Mesendoderm (in vitro differentiated cells): ENCODE measurements at regions not wholly inside any gene's neighbourhood (a gene's known extent, or its start where the extent isn't known, plus 50 kb on each side); places are given as distances from the start of the nearest gene placed in this dataset.
A peak's percentile ranks its signal among the peaks of the same experiment; 100 is the strongest.

ENCODE experiments used
- DNase-seq: peaks from one replicate; pipeline ENCODE4 v3.0.0; 2013
- H2AK5ac ChIP-seq: 2 replicates; pipeline ENCODE4 v1.6.1; 2013; ENCODE audit warnings: low read length, inconsistent platforms
- H2BK120ac ChIP-seq: 2 replicates; pipeline ENCODE4 v1.6.1; 2013; ENCODE audit warnings: low read depth, mild to moderate bottlenecking, low read length, moderate library complexity, mixed read lengths
- H2BK15ac ChIP-seq: replicated peaks from 2 replicates; pipeline ENCODE4 v1.6.1; 2013; ENCODE audit warnings: low read depth, mild to moderate bottlenecking, moderate library complexity
- H2BK5ac ChIP-seq: 2 replicates; pipeline ENCODE4 v1.6.1; 2013; ENCODE audit warnings: low read length, inconsistent platforms
- H3K18ac ChIP-seq: 2 replicates; pipeline ENCODE4 v1.6.1; 2013; ENCODE audit warnings: mild to moderate bottlenecking, low read length, mixed read lengths
- H3K23ac ChIP-seq: one replicate; pipeline ENCODE4 v1.6.1; 2013; ENCODE audit warnings: low read length
- H3K27ac ChIP-seq: 2 replicates; pipeline ENCODE4 v1.5.1; 2013; ENCODE audit warnings: low read depth, mild to moderate bottlenecking, inconsistent platforms, low read length, moderate library complexity
- H3K27me3 ChIP-seq: 2 replicates; pipeline ENCODE4 v1.6.1; 2013; ENCODE audit warnings: low read length, control low read depth, mild to moderate bottlenecking, inconsistent platforms; ENCODE audit not compliant: insufficient read depth, poor library complexity
- H3K36me3 ChIP-seq: 2 replicates; pipeline ENCODE4 v1.6.1; 2013; ENCODE audit warnings: low read length, inconsistent platforms; ENCODE audit not compliant: control insufficient read depth, insufficient read depth
- H3K4ac ChIP-seq: one replicate; pipeline ENCODE4 v1.6.1; 2013; ENCODE audit warnings: low read depth, mild to moderate bottlenecking, low read length, moderate library complexity
- H3K4me1 ChIP-seq: 2 replicates; pipeline ENCODE4 v1.6.1; 2013; ENCODE audit warnings: low read depth, low read length, inconsistent platforms; ENCODE audit not compliant: control insufficient read depth
- H3K4me2 ChIP-seq: 2 replicates; pipeline ENCODE4 v1.6.1; 2013; ENCODE audit warnings: low read length
- H3K4me3 ChIP-seq: 2 replicates; pipeline ENCODE4 v1.5.1; 2013; ENCODE audit warnings: mild to moderate bottlenecking, low read length
- H3K56ac ChIP-seq: one replicate; pipeline ENCODE4 v1.6.1; 2013; ENCODE audit warnings: low read length
- H3K79me1 ChIP-seq: 2 replicates; pipeline ENCODE4 v1.6.1; 2013; ENCODE audit warnings: low read length, inconsistent platforms
- H3K79me2 ChIP-seq: 2 replicates; pipeline ENCODE4 v1.6.1; 2013; ENCODE audit warnings: mild to moderate bottlenecking, low read length; ENCODE audit not compliant: control insufficient read depth, insufficient read depth
- H3K9ac ChIP-seq: 2 replicates; pipeline ENCODE4 v1.6.1; 2013; ENCODE audit warnings: low read length, inconsistent platforms
- H4K5ac ChIP-seq: one replicate; pipeline ENCODE4 v1.6.1; 2013; ENCODE audit warnings: low read length
- H4K8ac ChIP-seq: one replicate; pipeline ENCODE4 v1.6.1; 2013; ENCODE audit warnings: low read depth, mild to moderate bottlenecking, control low read depth, low read length, moderate library complexity
- WGBS: extraction: QIAGEN DNeasy Blood & Tissue Kit; methylation state at CpG from one replicate; pipeline ENCODE4 v1.1.7; 2013; ENCODE audit warnings: low lambda C conversion rate, missing lambda C conversion rate; ENCODE audit not compliant: insufficient coverage; ENCODE audit errors: extremely low coverage; 5-methylcytosine and 5-hydroxymethylcytosine counted together

DNA sequence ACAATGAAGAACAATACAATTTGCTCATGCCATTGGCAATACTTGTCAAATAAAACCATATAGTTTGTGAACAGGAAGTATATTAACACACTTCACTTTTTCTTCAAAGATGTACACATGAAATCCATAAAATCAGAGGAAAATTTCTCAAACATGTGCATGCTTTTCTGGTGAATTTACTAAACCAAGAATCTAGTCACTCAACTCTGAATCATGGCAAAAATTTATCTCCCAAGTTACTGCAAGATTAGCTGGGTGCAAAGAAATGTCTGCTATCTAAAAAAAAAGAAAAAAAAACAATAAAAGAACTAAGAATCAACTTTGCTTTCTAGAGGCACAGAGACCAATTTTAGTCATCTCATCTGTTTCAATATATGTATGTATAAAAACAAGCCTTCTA lies 419.2 kb downstream of the NR4A2 start:
- Histone ChIP-seq H3K4me2 (no peak overlapping the region), H3K79me2 (no peaks in the 10 kb centered on the region), H2BK120ac (no peak overlapping the region), H3K56ac (no peak overlapping the region), H3K27me3 (no peaks in the 10 kb centered on the region), H4K5ac (no peak overlapping the region), H3K4me3 (no peak overlapping the region), H2BK15ac (no peak overlapping the region), H3K27ac (no peak overlapping the region), H3K36me3 (no peaks in the 10 kb centered on the region), H3K9ac (no peak overlapping the region), H2BK5ac (no peak overlapping the region), H3K23ac (no peak overlapping the region), H3K4me1 (no peaks in the 10 kb centered on the region), H3K79me1 (no peaks in the 10 kb centered on the region), H3K4ac (no peak overlapping the region), H3K18ac (no peak overlapping the region), H4K8ac (no peak overlapping the region), H2AK5ac (no peak overlapping the region)
- DNase-seq: no peak

DNA sequence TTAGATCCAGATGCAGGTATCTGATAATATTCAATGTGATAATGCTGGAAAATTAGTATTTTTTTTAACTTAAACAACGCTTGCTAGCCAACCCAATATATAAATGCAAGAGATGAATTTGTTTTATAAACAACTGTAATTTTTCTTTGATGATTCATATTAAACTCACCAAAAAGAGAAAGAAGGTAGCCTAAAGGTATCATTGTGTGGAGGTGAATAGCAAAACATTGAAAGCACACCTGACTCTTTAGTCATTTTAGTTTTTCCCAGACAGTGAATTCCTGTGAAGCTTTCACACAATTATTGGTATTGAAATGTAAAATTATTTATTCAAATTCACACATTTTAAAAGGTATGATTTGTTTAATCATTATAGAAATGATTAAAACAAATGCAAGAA lies 424.0 kb downstream of the NR4A2 start:
- H3K4me1 ChIP-seq: no peaks in the 10 kb centered on the region
- no peak overlapping the region for H3K56ac ChIP-seq
- no peaks in the 10 kb centered on the region for H3K79me1 ChIP-seq
- no peak overlapping the region for H3K4me2 ChIP-seq
- no peak overlapping the region for H3K18ac ChIP-seq
- H3K79me2 ChIP-seq: no peaks in the 10 kb centered on the region
- H4K5ac ChIP-seq: no peak overlapping the region
- no peak overlapping the region for H2AK5ac ChIP-seq
- H2BK120ac ChIP-seq: no peak overlapping the region
- H2BK15ac ChIP-seq: no peak overlapping the region
- DNase-seq: no peak
- no peak overlapping the region for H3K4ac ChIP-seq
- no peak overlapping the region for H3K23ac ChIP-seq
- H3K36me3 ChIP-seq: no peaks in the 10 kb centered on the region
- H3K9ac ChIP-seq: no peak overlapping the region
- H4K8ac ChIP-seq: no peak overlapping the region
- H3K4me3 ChIP-seq: no peak overlapping the region
- WGBS: no CpG with 5 or more reads among the region's 1 CpG
- H3K27me3 ChIP-seq: no peaks in the 10 kb centered on the region
- no peak overlapping the region for H3K27ac ChIP-seq
- no peak overlapping the region for H2BK5ac ChIP-seq

DNA sequence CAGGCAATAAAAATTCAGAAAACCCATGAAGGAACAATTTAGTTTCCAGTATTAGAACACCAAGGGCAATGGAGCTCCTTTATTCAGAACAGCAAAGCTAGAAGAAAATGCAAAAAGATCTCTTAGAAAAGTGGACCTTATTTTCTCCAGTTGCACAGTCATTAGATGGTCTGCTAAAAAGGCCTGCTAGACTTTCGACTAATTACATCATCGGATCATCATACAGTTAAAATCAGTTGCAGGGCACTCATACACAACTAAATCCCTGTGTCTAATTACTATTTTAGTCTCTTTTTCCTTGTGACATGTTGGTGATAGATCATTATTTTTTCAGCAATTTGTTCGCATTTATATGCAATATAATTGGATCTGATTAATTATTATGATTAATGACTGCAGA lies 425.3 kb downstream of the NR4A2 start:
- WGBS: no CpG with 5 or more reads among the region's 3 CpGs
- Histone ChIP-seq H3K36me3 (no peaks in the 10 kb centered on the region), H3K9ac (no peak overlapping the region), H3K4ac (no peak overlapping the region), H3K79me2 (no peaks in the 10 kb centered on the region), H4K5ac (no peak overlapping the region), H3K4me3 (no peak overlapping the region), H2AK5ac (no peak overlapping the region), H3K56ac (no peak overlapping the region), H4K8ac (no peak overlapping the region), H2BK120ac (no peak overlapping the region), H2BK5ac (no peak overlapping the region), H3K27me3 (no peaks in the 10 kb centered on the region), H3K4me1 (no peaks in the 10 kb centered on the region), H2BK15ac (no peak overlapping the region), H3K79me1 (no peaks in the 10 kb centered on the region), H3K27ac (no peak overlapping the region), H3K4me2 (no peak overlapping the region), H3K18ac (no peak overlapping the region), H3K23ac (no peak overlapping the region)
- DNase-seq: no peak

DNA sequence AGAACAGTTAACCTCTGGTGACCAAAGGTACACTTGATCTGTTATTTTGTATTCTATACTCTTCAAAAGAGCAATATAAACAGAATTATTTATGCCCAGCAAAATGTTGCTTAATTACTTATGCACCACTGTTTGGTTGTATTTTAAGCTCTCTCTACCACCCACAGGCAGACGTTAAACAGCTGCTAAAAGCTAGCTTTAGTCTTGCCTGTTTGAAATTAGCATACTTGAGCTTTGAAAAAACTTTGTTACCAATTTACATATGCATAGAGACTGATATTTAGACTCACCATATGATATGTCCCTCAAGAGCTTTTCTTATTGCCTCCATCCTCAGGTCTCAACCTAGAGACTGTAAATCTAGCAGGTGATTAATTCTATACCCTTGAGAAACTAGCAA lies 426.9 kb downstream of the NR4A2 start:
- H2BK5ac ChIP-seq: no peak overlapping the region
- no peaks in the 10 kb centered on the region for H3K79me2 ChIP-seq
- H3K9ac ChIP-seq: no peak overlapping the region
- H2AK5ac ChIP-seq: no peak overlapping the region
- no peak overlapping the region for H3K4me2 ChIP-seq
- H3K4me3 ChIP-seq: no peak overlapping the region
- no peak overlapping the region for H3K56ac ChIP-seq
- H4K8ac ChIP-seq: no peak overlapping the region
- no peaks in the 10 kb centered on the region for H3K79me1 ChIP-seq
- H3K23ac ChIP-seq: no peak overlapping the region
- WGBS: no CpG with 5 or more reads among the region's 1 CpG
- H3K18ac ChIP-seq: no peak overlapping the region
- no peak overlapping the region for H4K5ac ChIP-seq
- no peaks in the 10 kb centered on the region for H3K36me3 ChIP-seq
- H2BK15ac ChIP-seq: no peak overlapping the region
- no peak overlapping the region for H3K4ac ChIP-seq
- no peaks in the 10 kb centered on the region for H3K4me1 ChIP-seq
- no peak overlapping the region for H2BK120ac ChIP-seq
- H3K27me3 ChIP-seq: no peaks in the 10 kb centered on the region
- H3K27ac ChIP-seq: no peak overlapping the region
- peak; percentile 46 for DNase-seq

DNA sequence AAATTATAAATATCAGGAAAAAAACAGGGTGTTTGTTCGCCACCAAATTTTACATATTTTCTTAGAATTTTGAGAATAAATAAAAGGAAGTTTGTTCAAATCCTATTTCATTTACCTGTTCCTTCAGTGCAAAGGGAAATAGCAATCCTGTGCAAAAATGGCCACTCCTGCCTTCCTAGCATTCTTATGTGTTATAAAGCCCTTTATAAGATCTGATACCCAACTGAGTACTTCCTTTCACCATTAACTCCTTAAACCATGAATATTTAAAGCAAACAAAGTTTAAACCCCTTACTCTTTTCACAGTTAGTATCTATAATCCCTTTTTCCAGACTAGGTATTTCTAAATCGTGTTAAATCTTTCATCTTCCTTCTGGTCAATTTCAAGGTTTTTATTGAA lies 427.8 kb downstream of the NR4A2 start:
- WGBS: no CpG with 5 or more reads among the region's 2 CpGs
- no peak overlapping the region for H3K18ac ChIP-seq
- H2AK5ac ChIP-seq: no peak overlapping the region
- H2BK120ac ChIP-seq: no peak overlapping the region
- H2BK5ac ChIP-seq: no peak overlapping the region
- H3K23ac ChIP-seq: no peak overlapping the region
- H3K79me1 ChIP-seq: no peaks in the 10 kb centered on the region
- no peak overlapping the region for H3K27ac ChIP-seq
- no peak overlapping the region for H3K56ac ChIP-seq
- no peak overlapping the region for H2BK15ac ChIP-seq
- no peak overlapping the region for H3K4ac ChIP-seq
- no peak overlapping the region for H4K8ac ChIP-seq
- peak; percentile 41 for DNase-seq
- H4K5ac ChIP-seq: no peak overlapping the region
- no peaks in the 10 kb centered on the region for H3K4me1 ChIP-seq
- no peak overlapping the region for H3K4me2 ChIP-seq
- H3K4me3 ChIP-seq: no peak overlapping the region
- no peaks in the 10 kb centered on the region for H3K27me3 ChIP-seq
- H3K79me2 ChIP-seq: no peaks in the 10 kb centered on the region
- no peak overlapping the region for H3K9ac ChIP-seq
- H3K36me3 ChIP-seq: no peaks in the 10 kb centered on the region

DNA sequence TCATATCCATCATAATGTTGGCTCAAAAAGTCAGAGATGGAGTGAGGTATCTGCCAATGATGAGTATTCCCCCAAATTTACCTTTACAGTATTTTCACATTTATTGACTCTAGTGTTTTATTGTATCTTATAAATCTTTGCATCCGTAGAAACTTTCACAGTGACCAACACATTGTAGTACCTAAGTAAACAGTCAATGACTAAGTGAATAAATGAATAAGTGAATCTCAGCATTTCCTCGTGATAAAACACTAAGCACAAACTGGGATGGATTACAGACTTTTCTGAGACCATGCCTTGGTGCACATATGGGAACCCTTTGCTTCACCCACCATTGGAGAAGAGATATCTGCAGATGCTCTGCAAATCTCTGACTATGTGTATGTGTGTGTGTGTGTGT lies 429.9 kb downstream of the NR4A2 start:
- Histone ChIP-seq H3K4me1 (no peaks in the 10 kb centered on the region), H3K36me3 (no peaks in the 10 kb centered on the region), H3K4me3 (no peak overlapping the region), H3K27me3 (no peaks in the 10 kb centered on the region), H3K79me2 (no peaks in the 10 kb centered on the region), H3K79me1 (no peaks in the 10 kb centered on the region), H3K23ac (no peak overlapping the region), H3K4me2 (no peak overlapping the region), H2BK120ac (no peak overlapping the region), H3K27ac (no peak overlapping the region), H3K56ac (no peak overlapping the region), H3K18ac (no peak overlapping the region), H4K8ac (no peak overlapping the region), H2AK5ac (no peak overlapping the region), H3K9ac (no peak overlapping the region), H2BK15ac (no peak overlapping the region), H3K4ac (no peak overlapping the region), H4K5ac (no peak overlapping the region), H2BK5ac (no peak overlapping the region)
- no peak for DNase-seq
- no CpG with 5 or more reads among the region's 2 CpGs for WGBS
